WTC11 (cell line): ENCODE measurements at regions not wholly inside any gene's neighbourhood (a gene's known extent, or its start where the extent isn't known, plus 50 kb on each side); places are given as distances from the start of the nearest gene placed in this dataset.
A peak's percentile ranks its signal among the peaks of the same experiment; 100 is the strongest.
"Not testable (repeated sequence)": the region's sequence is repeated elsewhere in the genome, so short reads cannot be mapped to it uniquely, and the experiment has no call there.

Experiments used
- ATAC-seq: fragments of 200-7000 bp; cut with Tn5 transposase; 2 replicates; pipeline ENCODE4 v1.10.0; 2021; ENCODE audit warnings: mild to moderate bottlenecking, moderate library complexity
- CTCF ChIA-PET: fragments of 300-600 bp; sonication (Branson Sonifier 250); formaldehyde crosslinking; loops from one replicate; lab custom pipeline; 2021; ENCODE audit warnings: antibody characterized with exemption; lab: Charles Lee
- POLR2A ChIA-PET: fragments of 350-600 bp; sonication (Branson Sonifier 250); formaldehyde crosslinking; loops from one replicate; lab custom pipeline; 2021; ENCODE audit warnings: antibody characterized with exemption; lab: Charles Lee
- DNase-seq: peaks from one replicate; pipeline ENCODE4 v3.0.0; 2021; ENCODE audit warnings: low spot score
- H3K27ac Mint-ChIP-seq: 2 replicates; pipeline ENCODE4 v1.8.0; 2021; ENCODE audit warnings: mixed read lengths
- H3K27me3 Mint-ChIP-seq: 2 replicates; pipeline ENCODE4 v1.8.0; 2021; ENCODE audit warnings: low read depth, mild to moderate bottlenecking, moderate library complexity, mixed read lengths
- H3K36me3 Mint-ChIP-seq: 2 replicates; pipeline ENCODE4 v1.8.0; 2021; ENCODE audit warnings: mixed read lengths
- H3K4me1 Mint-ChIP-seq: 2 replicates; pipeline ENCODE4 v1.8.0; 2022; ENCODE audit warnings: mixed read lengths
- H3K4me3 Mint-ChIP-seq: 2 replicates; pipeline ENCODE4 v1.8.0; 2021; ENCODE audit warnings: mild to moderate bottlenecking, moderate library complexity, mixed read lengths
- H3K9me3 Mint-ChIP-seq: 2 replicates; pipeline ENCODE4 v1.8.0; 2021; ENCODE audit warnings: mixed read lengths
- FOXK1 ChIP-seq: sonication (generic); formaldehyde crosslinking; IDR thresholded peaks from 2 replicates; pipeline ENCODE4 v1.8.0; 2022; ENCODE audit warnings: mild to moderate bottlenecking, moderate library complexity, missing genetic modification reagents
- GABPB1 ChIP-seq: sonication (generic); formaldehyde crosslinking; IDR thresholded peaks from 2 replicates; pipeline ENCODE4 v1.8.1; 2023; ENCODE audit warnings: mild to moderate bottlenecking, missing genetic modification reagents
- HMGA2 ChIP-seq: fragments of 250-450 bp; sonication (Bioruptor Pico); IDR thresholded peaks from 2 replicates; pipeline ENCODE4 v1.4.0; 2021; ENCODE audit warnings: mild to moderate bottlenecking, moderate library complexity
- MYBL2 ChIP-seq: sonication (generic); formaldehyde crosslinking; IDR thresholded peaks from 2 replicates; pipeline ENCODE4 v1.8.1; 2023; ENCODE audit warnings: mild to moderate bottlenecking, moderate library complexity, missing genetic modification reagents
- PRRX2 ChIP-seq: fragments of 250-450 bp; sonication (Bioruptor Pico); IDR thresholded peaks from 2 replicates; pipeline ENCODE4 v1.8.0; 2021; ENCODE audit warnings: mild to moderate bottlenecking
- SMAD3 ChIP-seq: sonication (generic); formaldehyde crosslinking; IDR thresholded peaks from 2 replicates; pipeline ENCODE4 v1.8.0; 2022; ENCODE audit warnings: missing genetic modification reagents, mild to moderate bottlenecking, borderline replicate concordance
- SOX15 ChIP-seq: fragments of 250-450 bp; sonication (Bioruptor Pico); IDR thresholded peaks from 2 replicates; pipeline ENCODE4 v1.9.0; 2021; ENCODE audit warnings: mild to moderate bottlenecking
- TCF7 ChIP-seq: sonication (generic); formaldehyde crosslinking; IDR thresholded peaks from 2 replicates; pipeline ENCODE4 v1.8.0; 2022; ENCODE audit warnings: mild to moderate bottlenecking, low read depth, missing genetic modification reagents, moderate library complexity
- ZNF121 ChIP-seq: sonication (generic); formaldehyde crosslinking; IDR thresholded peaks from 2 replicates; pipeline ENCODE4 v1.8.0; 2023; ENCODE audit warnings: missing genetic modification reagents
- ZNF219 ChIP-seq: sonication (generic); formaldehyde crosslinking; IDR thresholded peaks from 2 replicates; pipeline ENCODE4 v1.8.0; 2023; ENCODE audit warnings: missing genetic modification reagents, mild to moderate bottlenecking, borderline replicate concordance
- ZNF416 ChIP-seq: fragments of 250-450 bp; sonication (Bioruptor Pico); IDR thresholded peaks from 2 replicates; pipeline ENCODE4 v1.9.0; 2021; ENCODE audit warnings: mild to moderate bottlenecking, inconsistent platforms
- TF ChIP-seq, protein P1 (sequence below): fragments of 250-450 bp; sonication (Bioruptor Pico); IDR thresholded peaks from 2 replicates; pipeline ENCODE4 v1.9.0; 2021; ENCODE audit warnings: mild to moderate bottlenecking
- TF ChIP-seq, protein P2 (sequence below): sonication (generic); formaldehyde crosslinking; IDR thresholded peaks from 2 replicates; pipeline ENCODE4 v1.8.1; 2023; ENCODE audit warnings: mild to moderate bottlenecking, missing genetic modification reagents, borderline replicate concordance
- TF ChIP-seq, protein P3 (sequence below): sonication (generic); formaldehyde crosslinking; IDR thresholded peaks from 2 replicates; pipeline ENCODE4 v1.8.1; 2022; ENCODE audit warnings: missing genetic modification reagents, borderline replicate concordance
- TF ChIP-seq, protein P4 (sequence below): sonication (generic); formaldehyde crosslinking; IDR thresholded peaks from 2 replicates; pipeline ENCODE4 v1.8.1; 2022; ENCODE audit warnings: low read depth, missing genetic modification reagents, borderline replicate concordance
- TF ChIP-seq, protein P5 (sequence below): fragments of 250-450 bp; sonication (Bioruptor Pico); IDR thresholded peaks from 2 replicates; pipeline ENCODE4 v2.1.2; 2022; ENCODE audit warnings: mild to moderate bottlenecking, moderate library complexity
- TF ChIP-seq, protein P6 (sequence below): sonication (generic); formaldehyde crosslinking; IDR thresholded peaks from 2 replicates; pipeline ENCODE4 v1.8.0; 2022; ENCODE audit warnings: mild to moderate bottlenecking, missing genetic modification reagents
- TF ChIP-seq, protein P7 (sequence below): sonication (generic); formaldehyde crosslinking; IDR thresholded peaks from 2 replicates; pipeline ENCODE4 v1.8.1; 2023; ENCODE audit warnings: mild to moderate bottlenecking, missing genetic modification reagents

DNA sequence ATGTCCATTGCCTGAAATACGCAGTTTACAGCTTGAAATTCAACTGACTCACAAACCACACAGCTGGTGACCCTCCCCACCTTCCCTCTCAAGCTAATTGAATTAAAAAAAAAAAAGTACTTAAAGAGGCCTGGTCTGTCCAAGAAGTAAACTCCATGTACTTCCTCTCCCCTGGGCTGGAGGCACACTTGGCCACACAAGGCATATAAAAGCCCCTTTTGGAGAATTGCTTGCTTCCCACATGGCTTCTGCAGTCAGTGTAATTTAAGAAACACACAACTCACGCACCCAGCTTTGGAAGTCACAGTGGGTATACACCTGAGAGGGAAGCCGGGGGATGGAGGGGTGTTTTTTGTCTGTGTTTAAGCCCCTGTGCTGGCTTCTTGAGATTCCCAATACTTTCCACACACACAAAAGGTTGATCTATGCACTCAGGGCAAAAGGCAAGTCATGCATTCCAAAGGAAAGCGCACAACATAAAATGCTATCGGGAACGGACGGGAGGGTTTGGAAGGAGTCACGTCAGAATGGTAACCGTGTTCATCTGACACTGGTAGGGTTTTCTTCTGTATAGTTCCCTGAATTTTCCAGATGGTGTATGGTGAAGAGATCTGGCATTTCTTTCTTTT lies 106.6 kb upstream of the ALDH1A3 start:
- Mint-ChIP-seq H3K4me3 (no peak overlapping the region), H3K9me3 (peaks cover 10% of the 10 kb centered on the region), H3K27ac (no peak overlapping the region; the same call in none of the 2 replicates), H3K27me3 (no peaks in the 10 kb centered on the region; the same call in 1 of the 2 replicates), H3K36me3 (peaks cover 13% of the 10 kb centered on the region), H3K4me1 (peaks cover 15% of the 10 kb centered on the region)
- ChIA-PET POLR2A (interaction anchor here (0.6 kb wide), 1 partner anchor 11 kb away, joined by 3 read pairs; no protein-coding TSS in a partner anchor), CTCF (no interaction called here)
- DNase-seq, result peak; percentile 7
- TF ChIP-seq, protein P1, sequence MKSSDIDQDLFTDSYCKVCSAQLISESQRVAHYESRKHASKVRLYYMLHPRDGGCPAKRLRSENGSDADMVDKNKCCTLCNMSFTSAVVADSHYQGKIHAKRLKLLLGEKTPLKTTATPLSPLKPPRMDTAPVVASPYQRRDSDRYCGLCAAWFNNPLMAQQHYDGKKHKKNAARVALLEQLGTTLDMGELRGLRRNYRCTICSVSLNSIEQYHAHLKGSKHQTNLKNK (CRISPR knock-in tag), result no peak
- TF ChIP-seq HMGA2, result peak; percentile 89
- TF ChIP-seq MYBL2 (CRISPR knock-in tag), result no peak
- TF ChIP-seq FOXK1 (CRISPR knock-in tag), result no peak
- ATAC-seq, result no peak

DNA sequence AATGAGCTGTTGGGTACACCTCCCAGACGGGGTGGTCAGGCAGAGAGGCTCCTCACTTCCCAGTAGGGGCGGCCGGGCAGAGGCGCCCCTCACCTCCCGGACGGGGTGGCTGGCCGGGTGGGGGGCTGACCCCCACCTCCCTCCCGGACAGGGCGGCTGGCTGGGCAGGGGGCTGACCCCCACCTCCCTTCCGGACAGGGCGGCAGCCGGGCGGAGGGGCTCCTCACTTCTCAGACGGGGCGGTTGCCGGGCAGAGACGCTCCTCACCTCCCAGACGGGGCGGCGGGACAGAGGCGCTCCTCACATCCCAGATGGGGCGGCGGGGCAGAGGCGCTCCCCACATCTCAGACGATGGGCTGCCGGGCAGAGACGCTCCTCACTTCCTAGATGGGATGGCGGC lies 105.6 kb upstream of the ALDH1A3 start:
- POLR2A ChIA-PET, H3K27ac Mint-ChIP-seq, ATAC-seq, H3K27me3 Mint-ChIP-seq, H3K9me3 Mint-ChIP-seq, H3K4me3 Mint-ChIP-seq, CTCF ChIA-PET: not testable (repeated sequence)
- peaks cover 13% of the 10 kb centered on the region for H3K36me3 Mint-ChIP-seq
- DNase-seq, result peak; percentile 3
- peaks cover 15% of the 10 kb centered on the region for H3K4me1 Mint-ChIP-seq

DNA sequence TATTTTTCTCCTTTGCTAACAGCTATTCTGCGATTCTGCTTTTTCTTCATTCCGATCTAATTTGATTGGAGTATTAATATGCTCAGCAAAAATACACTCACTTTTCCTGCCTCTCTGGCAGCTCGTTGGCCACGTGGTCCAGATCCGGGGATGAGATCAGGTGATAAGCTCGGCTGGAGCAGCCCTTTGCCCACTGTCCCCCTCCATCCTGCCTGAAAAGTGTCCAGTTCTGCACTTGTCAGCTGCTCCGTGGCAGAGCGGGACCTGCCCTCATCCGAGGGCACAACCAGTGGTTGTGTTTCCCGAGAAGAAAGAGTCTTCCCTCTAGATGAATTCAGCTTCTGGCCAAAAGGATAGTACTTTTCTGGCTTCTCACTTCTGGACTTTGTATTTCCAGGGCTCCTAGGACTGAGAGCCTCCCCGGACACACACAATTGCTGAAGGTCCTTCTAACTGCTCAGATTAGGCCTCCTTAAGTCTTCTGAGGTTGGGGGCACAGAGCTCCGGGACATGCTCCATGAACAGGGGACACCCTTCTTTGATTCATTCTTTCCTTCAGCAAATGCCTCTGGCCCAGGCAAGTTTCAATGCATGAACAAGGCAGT lies 103.9 kb upstream of the ALDH1A3 start:
- POLR2A ChIA-PET, result no interaction called here
- Mint-ChIP-seq H3K36me3 (peaks cover 13% of the 10 kb centered on the region), H3K9me3 (peaks cover 10% of the 10 kb centered on the region), H3K4me3 (no peak overlapping the region), H3K4me1 (peaks cover 15% of the 10 kb centered on the region), H3K27me3 (no peaks in the 10 kb centered on the region; the same call in 1 of the 2 replicates), H3K27ac (no peak overlapping the region)
- ATAC-seq, result no peak
- CTCF ChIA-PET, result no interaction called here
- DNase-seq, result peak; percentile 0
- TF ChIP-seq, protein P2, sequence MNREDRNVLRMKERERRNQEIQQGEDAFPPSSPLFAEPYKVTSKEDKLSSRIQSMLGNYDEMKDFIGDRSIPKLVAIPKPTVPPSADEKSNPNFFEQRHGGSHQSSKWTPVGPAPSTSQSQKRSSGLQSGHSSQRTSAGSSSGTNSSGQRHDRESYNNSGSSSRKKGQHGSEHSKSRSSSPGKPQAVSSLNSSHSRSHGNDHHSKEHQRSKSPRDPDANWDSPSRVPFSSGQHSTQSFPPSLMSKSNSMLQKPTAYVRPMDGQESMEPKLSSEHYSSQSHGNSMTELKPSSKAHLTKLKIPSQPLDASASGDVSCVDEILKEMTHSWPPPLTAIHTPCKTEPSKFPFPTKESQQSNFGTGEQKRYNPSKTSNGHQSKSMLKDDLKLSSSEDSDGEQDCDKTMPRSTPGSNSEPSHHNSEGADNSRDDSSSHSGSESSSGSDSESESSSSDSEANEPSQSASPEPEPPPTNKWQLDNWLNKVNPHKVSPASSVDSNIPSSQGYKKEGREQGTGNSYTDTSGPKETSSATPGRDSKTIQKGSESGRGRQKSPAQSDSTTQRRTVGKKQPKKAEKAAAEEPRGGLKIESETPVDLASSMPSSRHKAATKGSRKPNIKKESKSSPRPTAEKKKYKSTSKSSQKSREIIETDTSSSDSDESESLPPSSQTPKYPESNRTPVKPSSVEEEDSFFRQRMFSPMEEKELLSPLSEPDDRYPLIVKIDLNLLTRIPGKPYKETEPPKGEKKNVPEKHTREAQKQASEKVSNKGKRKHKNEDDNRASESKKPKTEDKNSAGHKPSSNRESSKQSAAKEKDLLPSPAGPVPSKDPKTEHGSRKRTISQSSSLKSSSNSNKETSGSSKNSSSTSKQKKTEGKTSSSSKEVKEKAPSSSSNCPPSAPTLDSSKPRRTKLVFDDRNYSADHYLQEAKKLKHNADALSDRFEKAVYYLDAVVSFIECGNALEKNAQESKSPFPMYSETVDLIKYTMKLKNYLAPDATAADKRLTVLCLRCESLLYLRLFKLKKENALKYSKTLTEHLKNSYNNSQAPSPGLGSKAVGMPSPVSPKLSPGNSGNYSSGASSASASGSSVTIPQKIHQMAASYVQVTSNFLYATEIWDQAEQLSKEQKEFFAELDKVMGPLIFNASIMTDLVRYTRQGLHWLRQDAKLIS (CRISPR knock-in tag), result no peak
- TF ChIP-seq, protein P3, sequence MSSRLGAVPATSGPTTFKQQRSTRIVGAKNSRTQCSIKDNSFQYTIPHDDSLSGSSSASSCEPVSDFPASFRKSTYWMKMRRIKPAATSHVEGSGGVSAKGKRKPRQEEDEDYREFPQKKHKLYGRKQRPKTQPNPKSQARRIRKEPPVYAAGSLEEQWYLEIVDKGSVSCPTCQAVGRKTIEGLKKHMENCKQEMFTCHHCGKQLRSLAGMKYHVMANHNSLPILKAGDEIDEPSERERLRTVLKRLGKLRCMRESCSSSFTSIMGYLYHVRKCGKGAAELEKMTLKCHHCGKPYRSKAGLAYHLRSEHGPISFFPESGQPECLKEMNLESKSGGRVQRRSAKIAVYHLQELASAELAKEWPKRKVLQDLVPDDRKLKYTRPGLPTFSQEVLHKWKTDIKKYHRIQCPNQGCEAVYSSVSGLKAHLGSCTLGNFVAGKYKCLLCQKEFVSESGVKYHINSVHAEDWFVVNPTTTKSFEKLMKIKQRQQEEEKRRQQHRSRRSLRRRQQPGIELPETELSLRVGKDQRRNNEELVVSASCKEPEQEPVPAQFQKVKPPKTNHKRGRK, result no peak
- TF ChIP-seq, protein P4, sequence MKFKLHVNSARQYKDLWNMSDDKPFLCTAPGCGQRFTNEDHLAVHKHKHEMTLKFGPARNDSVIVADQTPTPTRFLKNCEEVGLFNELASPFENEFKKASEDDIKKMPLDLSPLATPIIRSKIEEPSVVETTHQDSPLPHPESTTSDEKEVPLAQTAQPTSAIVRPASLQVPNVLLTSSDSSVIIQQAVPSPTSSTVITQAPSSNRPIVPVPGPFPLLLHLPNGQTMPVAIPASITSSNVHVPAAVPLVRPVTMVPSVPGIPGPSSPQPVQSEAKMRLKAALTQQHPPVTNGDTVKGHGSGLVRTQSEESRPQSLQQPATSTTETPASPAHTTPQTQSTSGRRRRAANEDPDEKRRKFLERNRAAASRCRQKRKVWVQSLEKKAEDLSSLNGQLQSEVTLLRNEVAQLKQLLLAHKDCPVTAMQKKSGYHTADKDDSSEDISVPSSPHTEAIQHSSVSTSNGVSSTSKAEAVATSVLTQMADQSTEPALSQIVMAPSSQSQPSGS (CRISPR knock-in tag), result no peak
- no peak for TF ChIP-seq ZNF416 (CRISPR knock-in tag)
- no peak for TF ChIP-seq TCF7 (CRISPR knock-in tag)
- TF ChIP-seq, protein P5, sequence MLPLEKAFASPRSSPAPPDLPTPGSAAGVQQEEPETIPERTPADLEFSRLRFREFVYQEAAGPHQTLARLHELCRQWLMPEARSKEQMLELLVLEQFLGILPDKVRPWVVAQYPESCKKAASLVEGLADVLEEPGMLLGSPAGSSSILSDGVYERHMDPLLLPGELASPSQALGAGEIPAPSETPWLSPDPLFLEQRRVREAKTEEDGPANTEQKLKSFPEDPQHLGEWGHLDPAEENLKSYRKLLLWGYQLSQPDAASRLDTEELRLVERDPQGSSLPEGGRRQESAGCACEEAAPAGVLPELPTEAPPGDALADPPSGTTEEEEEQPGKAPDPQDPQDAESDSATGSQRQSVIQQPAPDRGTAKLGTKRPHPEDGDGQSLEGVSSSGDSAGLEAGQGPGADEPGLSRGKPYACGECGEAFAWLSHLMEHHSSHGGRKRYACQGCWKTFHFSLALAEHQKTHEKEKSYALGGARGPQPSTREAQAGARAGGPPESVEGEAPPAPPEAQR (CRISPR knock-in tag), result no peak
- TF ChIP-seq, protein P6, sequence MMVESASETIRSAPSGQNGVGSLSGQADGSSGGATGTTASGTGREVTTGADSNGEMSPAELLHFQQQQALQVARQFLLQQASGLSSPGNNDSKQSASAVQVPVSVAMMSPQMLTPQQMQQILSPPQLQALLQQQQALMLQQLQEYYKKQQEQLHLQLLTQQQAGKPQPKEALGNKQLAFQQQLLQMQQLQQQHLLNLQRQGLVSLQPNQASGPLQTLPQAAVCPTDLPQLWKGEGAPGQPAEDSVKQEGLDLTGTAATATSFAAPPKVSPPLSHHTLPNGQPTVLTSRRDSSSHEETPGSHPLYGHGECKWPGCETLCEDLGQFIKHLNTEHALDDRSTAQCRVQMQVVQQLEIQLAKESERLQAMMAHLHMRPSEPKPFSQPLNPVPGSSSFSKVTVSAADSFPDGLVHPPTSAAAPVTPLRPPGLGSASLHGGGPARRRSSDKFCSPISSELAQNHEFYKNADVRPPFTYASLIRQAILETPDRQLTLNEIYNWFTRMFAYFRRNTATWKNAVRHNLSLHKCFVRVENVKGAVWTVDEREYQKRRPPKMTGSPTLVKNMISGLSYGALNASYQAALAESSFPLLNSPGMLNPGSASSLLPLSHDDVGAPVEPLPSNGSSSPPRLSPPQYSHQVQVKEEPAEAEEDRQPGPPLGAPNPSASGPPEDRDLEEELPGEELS, result no peak
- no peak for TF ChIP-seq SOX15 (CRISPR knock-in tag)
- TF ChIP-seq GABPB1 (CRISPR knock-in tag), result no peak
- no peak for TF ChIP-seq ZNF219 (CRISPR knock-in tag)
- TF ChIP-seq, protein P7, sequence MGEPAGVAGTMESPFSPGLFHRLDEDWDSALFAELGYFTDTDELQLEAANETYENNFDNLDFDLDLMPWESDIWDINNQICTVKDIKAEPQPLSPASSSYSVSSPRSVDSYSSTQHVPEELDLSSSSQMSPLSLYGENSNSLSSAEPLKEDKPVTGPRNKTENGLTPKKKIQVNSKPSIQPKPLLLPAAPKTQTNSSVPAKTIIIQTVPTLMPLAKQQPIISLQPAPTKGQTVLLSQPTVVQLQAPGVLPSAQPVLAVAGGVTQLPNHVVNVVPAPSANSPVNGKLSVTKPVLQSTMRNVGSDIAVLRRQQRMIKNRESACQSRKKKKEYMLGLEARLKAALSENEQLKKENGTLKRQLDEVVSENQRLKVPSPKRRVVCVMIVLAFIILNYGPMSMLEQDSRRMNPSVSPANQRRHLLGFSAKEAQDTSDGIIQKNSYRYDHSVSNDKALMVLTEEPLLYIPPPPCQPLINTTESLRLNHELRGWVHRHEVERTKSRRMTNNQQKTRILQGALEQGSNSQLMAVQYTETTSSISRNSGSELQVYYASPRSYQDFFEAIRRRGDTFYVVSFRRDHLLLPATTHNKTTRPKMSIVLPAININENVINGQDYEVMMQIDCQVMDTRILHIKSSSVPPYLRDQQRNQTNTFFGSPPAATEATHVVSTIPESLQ (CRISPR knock-in tag), result no peak
- TF ChIP-seq ZNF121, result no peak
- no peak for TF ChIP-seq PRRX2
- TF ChIP-seq SMAD3 (CRISPR knock-in tag), result no peak
